ENCODE measurements at regions not wholly inside any gene's neighbourhood (a gene's known extent, or its start where the extent isn't known, plus 50 kb on each side); places are given as distances from the start of the nearest gene placed in this dataset.
A peak's percentile ranks its signal among the peaks of the same experiment; 100 is the strongest.
"Not testable (repeated sequence)": the region's sequence is repeated elsewhere in the genome, so short reads cannot be mapped to it uniquely, and the experiment has no call there.

GRCh38 chr9:97248252-97248651, 59.2 kb upstream of the CCDC180 start:
- not testable (repeated sequence) for DNase-seq

GRCh38 chr9:97243606-97244005, 63.9 kb upstream of the CCDC180 start:
- DNase-seq: no peak

GRCh38 chr9:97241430-97241829, 66.0 kb upstream of the CCDC180 start:
- not testable (repeated sequence) for DNase-seq

- peak; percentile 37 to 94 (median 82) for DNase-seq
Measured at GRCh38 chr9:97237951-97238889, 69.2 kb upstream of the CCDC180 start.

- DNase-seq: peak in 8 of 56 donors; percentile 1 to 18 (median 6)
Measured at GRCh38 chr9:97237311-97237786, 70.1 kb upstream of the CCDC180 start.

- not testable (repeated sequence) for DNase-seq
Measured at GRCh38 chr9:97233009-97233400, 74.5 kb upstream of the CCDC180 start.

GRCh38 chr9:97232060-97233008, 75.1 kb upstream of the CCDC180 start:
- not testable (repeated sequence) for DNase-seq

GRCh38 chr9:97222393-97222792, 85.1 kb upstream of the CCDC180 start:
- peak in 16 of 56 donors; percentile 2 to 36 (median 6) for DNase-seq

GRCh38 chr9:97221478-97222355, 85.7 kb upstream of the CCDC180 start:
- DNase-seq: peak in 45 of 56 donors; percentile 14 to 77 (median 48)

GRCh38 chr9:97220894-97221477, 86.5 kb upstream of the CCDC180 start:
- DNase-seq: peak in 4 of 56 donors; percentile 13 to 47 (median 32)

- not testable (repeated sequence) for DNase-seq
Measured at GRCh38 chr9:97220396-97220795, 87.1 kb upstream of the CCDC180 start.

- DNase-seq: not testable (repeated sequence)
Measured at GRCh38 chr9:97219443-97220140, 87.9 kb upstream of the CCDC180 start.

GRCh38 chr9:97215127-97215526, 92.3 kb upstream of the CCDC180 start:
- DNase-seq: not testable (repeated sequence)

GRCh38 chr9:97214556-97214955, 92.9 kb upstream of the CCDC180 start:
- not testable (repeated sequence) for DNase-seq

GRCh38 chr9:97199683-97200082, 107.8 kb upstream of the CCDC180 start:
- DNase-seq: not testable (repeated sequence)

- not testable (repeated sequence) for DNase-seq
Measured at GRCh38 chr9:97193767-97194166, 113.7 kb upstream of the CCDC180 start.

- no peak for DNase-seq
Measured at GRCh38 chr9:97188545-97188944, 118.9 kb upstream of the CCDC180 start.

GRCh38 chr9:97187706-97188105, 119.8 kb upstream of the CCDC180 start:
- not testable (repeated sequence) for DNase-seq

- no peak for DNase-seq
Measured at GRCh38 chr9:97186493-97186892, 121.0 kb upstream of the CCDC180 start.

Measured in nucleus accumbens (tissue), 56 donors.